OCI-LY7 (cell line): ENCODE measurements at regions not wholly inside any gene's neighbourhood (a gene's known extent, or its start where the extent isn't known, plus 50 kb on each side); places are given as distances from the start of the nearest gene placed in this dataset.

Experiments
- BruUV-seq: library from RNA; stranded (reverse); fragments of 400-500 nt; replicated peaks from 2 replicates; lab custom pipeline; 2021; lab: Mats Ljungman, UMichigan
- CTCF ChIA-PET: fragments of 300-600 bp; sonication (Branson Sonifier 250); formaldehyde crosslinking; loops from one replicate; lab custom pipeline; 2022; ENCODE audit warnings: antibody characterized with exemption; ENCODE audit not compliant: unreplicated experiment; lab: Charles Lee
- POLR2A ChIA-PET: fragments of 300-600 bp; sonication (Branson Sonifier 250); formaldehyde crosslinking; loops from one replicate; lab custom pipeline; 2022; ENCODE audit warnings: antibody characterized with exemption; lab: Charles Lee
- DNase-seq: peaks from one replicate; pipeline ENCODE4 v3.0.0-alpha.2; 2015; ENCODE audit warnings: low spot score
- H2AFZ ChIP-seq: fragments of 200-600 bp; sonication (generic), shearing (Covaris generic); 2 replicates; pipeline ENCODE4 v1.6.1; 2014; ENCODE audit warnings: mild to moderate bottlenecking, antibody characterized with exemption, low read length, moderate library complexity
- H3K27ac ChIP-seq: fragments of 200-600 bp; sonication (generic); 2 replicates; pipeline ENCODE4 v1.5.1; 2014; ENCODE audit warnings: mixed run types, low read depth, mild to moderate bottlenecking, moderate library complexity, low read length, inconsistent platforms; ENCODE audit not compliant: poor library complexity, severe bottlenecking
- H3K36me3 ChIP-seq: fragments of 200-600 bp; sonication (generic); 2 replicates; pipeline ENCODE4 v1.6.1; 2014; ENCODE audit warnings: mild to moderate bottlenecking, antibody characterized with exemption, low read length, moderate library complexity, mixed read lengths; ENCODE audit not compliant: insufficient read depth
- H3K4me1 ChIP-seq: fragments of 200-600 bp; sonication (generic); 2 replicates; pipeline ENCODE4 v1.5.1; 2014; ENCODE audit warnings: mild to moderate bottlenecking, low read length; ENCODE audit not compliant: insufficient read depth, poor library complexity, severe bottlenecking
- H3K4me2 ChIP-seq: fragments of 200-600 bp; sonication (generic); 2 replicates; pipeline ENCODE4 v1.6.1; 2014; ENCODE audit warnings: mild to moderate bottlenecking, low read length
- H3K4me3 ChIP-seq: fragments of 200-600 bp; sonication (generic); 2 replicates; pipeline ENCODE4 v1.5.1; 2014; ENCODE audit warnings: mild to moderate bottlenecking, low read depth, low read length; ENCODE audit not compliant: poor library complexity, severe bottlenecking
- H3K79me2 ChIP-seq: fragments of 200-600 bp; sonication (generic); 2 replicates; pipeline ENCODE4 v1.6.1; 2016; ENCODE audit warnings: low read depth, mild to moderate bottlenecking, low read length, moderate library complexity, mixed read lengths; ENCODE audit not compliant: insufficient read depth
- H3K9me2 ChIP-seq: fragments of 200-600 bp; sonication (generic); 2 replicates; pipeline ENCODE4 v1.6.1; 2016; ENCODE audit warnings: mild to moderate bottlenecking, low read length, mixed read lengths; ENCODE audit not compliant: insufficient read depth
- H3K9me3 ChIP-seq: fragments of 200-600 bp; sonication (generic); 2 replicates; pipeline ENCODE4 v1.6.1; 2014; ENCODE audit warnings: mild to moderate bottlenecking, mixed run types, low read length, mixed read lengths
- H4K20me1 ChIP-seq: fragments of 200-600 bp; sonication (generic); 2 replicates; pipeline ENCODE4 v1.6.1; 2014; ENCODE audit warnings: mild to moderate bottlenecking, antibody characterized with exemption, low read length, moderate library complexity, mixed read lengths; ENCODE audit not compliant: insufficient read depth
- CTCF ChIP-seq: fragments of 200-600 bp; sonication (generic); conservative IDR thresholded peaks from 2 replicates; pipeline ENCODE4 v1.5.1; 2014; ENCODE audit warnings: mild to moderate bottlenecking, antibody characterized with exemption, low read length, moderate library complexity, mixed read lengths
- EZH2phosphoT487 ChIP-seq: fragments of 200-600 bp; sonication (generic); IDR thresholded peaks from 2 replicates; pipeline ENCODE4 v1.6.1; 2018; ENCODE audit warnings: low read depth, borderline replicate concordance, mild to moderate bottlenecking, mixed run types, antibody characterized with exemption, low read length, moderate library complexity, mixed read lengths
- intact Hi-C: fragments of 100-400 bp; cut with micrococcal nuclease; formaldehyde crosslinking; loops from one replicate; pipeline ENCODE4 v1.10.0; 2022; ENCODE audit not compliant: unreplicated experiment

- Histone ChIP-seq H3K4me1 (no peaks in the 10 kb centered on the region), H3K4me3 (no peak overlapping the region), H3K27ac (no peak overlapping the region), H3K9me2 (no peaks in the 10 kb centered on the region), H3K9me3 (no peaks in the 10 kb centered on the region), H3K36me3 (no peaks in the 10 kb centered on the region), H3K79me2 (no peaks in the 10 kb centered on the region), H4K20me1 (no peaks in the 10 kb centered on the region), H2AFZ (no peak overlapping the region), H3K4me2 (no peak overlapping the region)
- TF ChIP-seq EZH2phosphoT487 (no peak), CTCF (no peak)
- no peak for DNase-seq
- no TSS peak for BruUV-seq
- intact Hi-C loops: no loop called here
- ChIA-PET CTCF (no interaction called here), POLR2A (no interaction called here)
These were observed 309.1 kb downstream of the NDUFA10 start for GRCh38 chr2:239716009-239716408.

GRCh38 chr2:239715606-239716005 is 309.5 kb downstream of the NDUFA10 start:
- no peaks in the 10 kb centered on the region for H4K20me1 ChIP-seq
- no peak for TF ChIP-seq CTCF
- no peak for TF ChIP-seq EZH2phosphoT487
- no peaks in the 10 kb centered on the region for H3K4me1 ChIP-seq
- H3K9me2 ChIP-seq: no peaks in the 10 kb centered on the region
- no peak overlapping the region for H3K4me3 ChIP-seq
- no peaks in the 10 kb centered on the region for H3K79me2 ChIP-seq
- ChIA-PET CTCF (no interaction called here), POLR2A (no interaction called here)
- no peak for DNase-seq
- H2AFZ ChIP-seq: no peak overlapping the region
- no TSS peak for BruUV-seq
- H3K4me2 ChIP-seq: no peak overlapping the region
- H3K36me3 ChIP-seq: no peaks in the 10 kb centered on the region
- no peaks in the 10 kb centered on the region for H3K9me3 ChIP-seq
- intact Hi-C loops: no loop called here
- no peak overlapping the region for H3K27ac ChIP-seq

GRCh38 chr2:239715202-239715601 is 309.9 kb downstream of the NDUFA10 start:
- Histone ChIP-seq H3K9me3 (no peaks in the 10 kb centered on the region), H3K4me1 (no peaks in the 10 kb centered on the region), H3K4me2 (no peak overlapping the region), H4K20me1 (no peaks in the 10 kb centered on the region), H3K27ac (no peak overlapping the region), H3K79me2 (no peaks in the 10 kb centered on the region), H3K9me2 (no peaks in the 10 kb centered on the region), H2AFZ (no peak overlapping the region), H3K36me3 (no peaks in the 10 kb centered on the region), H3K4me3 (no peak overlapping the region)
- ChIA-PET CTCF (no interaction called here), POLR2A (no interaction called here)
- no TSS peak for BruUV-seq
- TF ChIP-seq EZH2phosphoT487: no peak
- TF ChIP-seq CTCF: no peak
- intact Hi-C loops: no loop called here
- no peak for DNase-seq
